ENCODE measurements at regions not wholly inside any gene's neighbourhood (a gene's known extent, or its start where the extent isn't known, plus 50 kb on each side); places are given as distances from the start of the nearest gene placed in this dataset.

GRCh38 chr9:79007701-79008483 lies 563.9 kb upstream of the TLE4 start:
- no peak for TF ChIP-seq CTCF (IDR thresholded peaks at IDR 0.05)
- no peak for TF ChIP-seq ZFX (IDR thresholded peaks at IDR 0.05; ENCODE audit: borderline replicate concordance)

Measured in 22Rv1 (cell line).